ENCODE measurements at regions not wholly inside any gene's neighbourhood (a gene's known extent, or its start where the extent isn't known, plus 50 kb on each side); places are given as distances from the start of the nearest gene placed in this dataset.

- H3K4me3 ChIP-seq (ENCODE audit: low read length), result no peak overlapping the region
- ChIA-PET CTCF (no interaction called here), POLR2A (ENCODE audit: unreplicated experiment) (no interaction called here)
- no peaks in the 10 kb centered on the region for H3K79me2 ChIP-seq (ENCODE audit: low read length)
- intact Hi-C loops (cut with micrococcal nuclease), result no loop called here
- no peak overlapping the region for H3K4me2 ChIP-seq (ENCODE audit: low read length)
- H3K36me3 ChIP-seq (ENCODE audit: low read depth, low read length), result no peaks in the 10 kb centered on the region; the same call in 1 of the 2 replicates
- H3K4me1 ChIP-seq (ENCODE audit: insufficient read depth, low read length), result peaks cover 7% of the 10 kb centered on the region
- H2AFZ ChIP-seq (ENCODE audit: low read length), result no peak overlapping the region
- ATAC-seq (no peak), DNase-seq (no peak)
- no peak for TF ChIP-seq EZH2 (IDR thresholded peaks at IDR 0.05; ENCODE audit: low read length, unreplicated experiment)
- no peak for TF ChIP-seq EZH2phosphoT487 (IDR thresholded peaks at IDR 0.05; ENCODE audit: borderline replicate concordance, low read length)
- no peak for TF ChIP-seq CTCF (conservative IDR thresholded peaks at IDR 0.05; ENCODE audit: low read depth, low read length)
- H3K9me3 ChIP-seq (ENCODE audit: low read length), result 0 out of 2 replicates have a peak, but pooled peaks cover 5% of the 10 kb centered on the region
- H3K9ac ChIP-seq (ENCODE audit: low read length), result no peak overlapping the region
- no peaks in the 10 kb centered on the region for H3F3A ChIP-seq (ENCODE audit: low read length, unreplicated experiment)
- no peaks in the 10 kb centered on the region; the same call in 1 of the 2 replicates for H3K27me3 ChIP-seq (ENCODE audit: low read length)
- no peaks in the 10 kb centered on the region for H3K9me2 ChIP-seq (replicated peaks; ENCODE audit: low read length)
- H4K20me1 ChIP-seq (ENCODE audit: low read length), result no peaks in the 10 kb centered on the region
- H3K27ac ChIP-seq (ENCODE audit: low read length), result no peak overlapping the region
- no TSS peak for BruUV-seq (replicated peaks)
These were observed 170.6 kb downstream of the EVA1A start for GRCh38 chr2:75390169-75390568.

GRCh38 chr2:75389271-75389670, 171.5 kb downstream of the EVA1A start:
- no peak overlapping the region for H3K27ac ChIP-seq (ENCODE audit: low read length)
- H3K36me3 ChIP-seq (ENCODE audit: low read depth, low read length), result no peaks in the 10 kb centered on the region; the same call in 1 of the 2 replicates
- intact Hi-C loops (cut with micrococcal nuclease), result no loop called here
- POLR2A ChIA-PET (ENCODE audit: unreplicated experiment), result no interaction called here
- H4K20me1 ChIP-seq (ENCODE audit: low read length), result no peaks in the 10 kb centered on the region
- TF ChIP-seq CTCF (conservative IDR thresholded peaks at IDR 0.05; ENCODE audit: low read depth, low read length) (no peak), EZH2phosphoT487 (IDR thresholded peaks at IDR 0.05; ENCODE audit: borderline replicate concordance, low read length) (no peak), EZH2 (IDR thresholded peaks at IDR 0.05; ENCODE audit: low read length, unreplicated experiment) (no peak)
- CTCF ChIA-PET, result no interaction called here
- H3F3A ChIP-seq (ENCODE audit: low read length, unreplicated experiment), result no peaks in the 10 kb centered on the region
- H3K79me2 ChIP-seq (ENCODE audit: low read length), result no peaks in the 10 kb centered on the region
- H3K27me3 ChIP-seq (ENCODE audit: low read length), result peaks cover 7% of the 10 kb centered on the region; the same call in 1 of the 2 replicates
- no peak overlapping the region for H3K4me2 ChIP-seq (ENCODE audit: low read length)
- no TSS peak for BruUV-seq (replicated peaks)
- H3K9ac ChIP-seq (ENCODE audit: low read length), result no peak overlapping the region
- H2AFZ ChIP-seq (ENCODE audit: low read length), result no peak overlapping the region
- DNase-seq (no peak), ATAC-seq (no peak)
- H3K9me2 ChIP-seq (replicated peaks; ENCODE audit: low read length), result no peaks in the 10 kb centered on the region
- 0 out of 2 replicates have a peak, but pooled peaks cover 5% of the 10 kb centered on the region for H3K9me3 ChIP-seq (ENCODE audit: low read length)
- no peak overlapping the region for H3K4me3 ChIP-seq (ENCODE audit: low read length)
- H3K4me1 ChIP-seq (ENCODE audit: insufficient read depth, low read length), result no peaks in the 10 kb centered on the region

GRCh38 chr2:75381032-75381431, 179.7 kb downstream of the EVA1A start:
- ATAC-seq, result no peak
- no peak for DNase-seq
- POLR2A ChIA-PET (ENCODE audit: unreplicated experiment), result no interaction called here
- Histone ChIP-seq H3K27ac (ENCODE audit: low read length) (no peak overlapping the region), H3K9me3 (ENCODE audit: low read length) (0 out of 2 replicates have a peak, but pooled peaks cover 5% of the 10 kb centered on the region), H3F3A (ENCODE audit: low read length, unreplicated experiment) (no peaks in the 10 kb centered on the region), H3K9ac (ENCODE audit: low read length) (no peak overlapping the region), H3K36me3 (ENCODE audit: low read depth, low read length) (no peaks in the 10 kb centered on the region; the same call in 1 of the 2 replicates), H3K79me2 (ENCODE audit: low read length) (no peaks in the 10 kb centered on the region), H3K4me2 (ENCODE audit: low read length) (no peak overlapping the region), H3K4me1 (ENCODE audit: insufficient read depth, low read length) (peaks cover 6% of the 10 kb centered on the region), H4K20me1 (ENCODE audit: low read length) (no peaks in the 10 kb centered on the region), H3K9me2 (replicated peaks; ENCODE audit: low read length) (no peaks in the 10 kb centered on the region), H3K4me3 (ENCODE audit: low read length) (no peak overlapping the region), H2AFZ (ENCODE audit: low read length) (no peak overlapping the region), H3K27me3 (ENCODE audit: low read length) (peaks cover 11% of the 10 kb centered on the region)
- no peak for TF ChIP-seq EZH2 (IDR thresholded peaks at IDR 0.05; ENCODE audit: low read length, unreplicated experiment)
- TF ChIP-seq CTCF (conservative IDR thresholded peaks at IDR 0.05; ENCODE audit: low read depth, low read length), result no peak
- TF ChIP-seq EZH2phosphoT487 (IDR thresholded peaks at IDR 0.05; ENCODE audit: borderline replicate concordance, low read length), result no peak
- CTCF ChIA-PET, result no interaction called here
- BruUV-seq (replicated peaks), result no TSS peak
- intact Hi-C loops (cut with micrococcal nuclease), result no loop called here
